NCI-H510A (cell line): ENCODE measurements at regions not wholly inside any gene's neighbourhood (a gene's known extent, or its start where the extent isn't known, plus 50 kb on each side); places are given as distances from the start of the nearest gene placed in this dataset.
A peak's percentile ranks its signal among the peaks of the same experiment; 100 is the strongest.

Experiments
- DNase-seq: peaks from one replicate; lab custom pipeline; 2025; lab: John Stamatoyannopoulos, UW

GRCh38 chr21:40985370-40985769, 138.4 kb upstream of the DSCAM start:
- no peak for DNase-seq

- no peak for DNase-seq
Measured at GRCh38 chr21:40990366-40990765, 143.4 kb upstream of the DSCAM start.

- DNase-seq, result no peak
Measured at GRCh38 chr21:40997831-40998230, 150.9 kb upstream of the DSCAM start.

GRCh38 chr21:41000838-41001237, 153.9 kb upstream of the DSCAM start:
- no peak for DNase-seq

- DNase-seq, result no peak
Measured at GRCh38 chr21:41006636-41007035, 159.7 kb upstream of the DSCAM start.

GRCh38 chr21:41008351-41008750, 159.6 kb upstream of the BACE2 start:
- no peak for DNase-seq

GRCh38 chr21:41008974-41009373, 159.0 kb upstream of the BACE2 start:
- no peak for DNase-seq

- peak; percentile 47 for DNase-seq
Measured at GRCh38 chr21:41009398-41010100, 158.4 kb upstream of the BACE2 start.

- DNase-seq, result no peak
Measured at GRCh38 chr21:41010101-41010435, 157.9 kb upstream of the BACE2 start.

- no peak for DNase-seq
Measured at GRCh38 chr21:41011098-41011731, 156.7 kb upstream of the BACE2 start.

GRCh38 chr21:41011951-41012366, 156.0 kb upstream of the BACE2 start:
- no peak for DNase-seq

GRCh38 chr21:41012425-41012824, 155.5 kb upstream of the BACE2 start:
- DNase-seq, result no peak

GRCh38 chr21:41016472-41016871, 151.5 kb upstream of the BACE2 start:
- DNase-seq, result no peak

GRCh38 chr21:41018431-41018830, 149.5 kb upstream of the BACE2 start:
- DNase-seq, result no peak

- DNase-seq, result no peak
Measured at GRCh38 chr21:41023936-41024335, 144.0 kb upstream of the BACE2 start.

- no peak for DNase-seq
Measured at GRCh38 chr21:41024341-41024740, 143.6 kb upstream of the BACE2 start.

GRCh38 chr21:41024746-41025254, 143.2 kb upstream of the BACE2 start:
- DNase-seq, result no peak

- no peak for DNase-seq
Measured at GRCh38 chr21:41029571-41029970, 138.4 kb upstream of the BACE2 start.

- no peak for DNase-seq
Measured at GRCh38 chr21:41031701-41032220, 136.2 kb upstream of the BACE2 start.

GRCh38 chr21:41032541-41032940, 135.4 kb upstream of the BACE2 start:
- no peak for DNase-seq

- no peak for DNase-seq
Measured at GRCh38 chr21:41037212-41037611, 130.7 kb upstream of the BACE2 start.

GRCh38 chr21:41037936-41038335, 130.0 kb upstream of the BACE2 start:
- no peak for DNase-seq

- DNase-seq, result no peak
Measured at GRCh38 chr21:41043014-41043413, 124.9 kb upstream of the BACE2 start.
